ENCODE measurements at regions not wholly inside any gene's neighbourhood (a gene's known extent, or its start where the extent isn't known, plus 50 kb on each side); places are given as distances from the start of the nearest gene placed in this dataset.
A peak's percentile ranks its signal among the peaks of the same experiment; 100 is the strongest.

- no peaks in the 10 kb centered on the region for H3K4me1 ChIP-seq (ENCODE audit: insufficient read depth, low read length)
- DNase-seq (peak; percentile 20), ATAC-seq (peak; percentile 73)
- no peaks in the 10 kb centered on the region for H3K36me3 ChIP-seq (ENCODE audit: low read depth, low read length)
- ChIA-PET POLR2A (ENCODE audit: unreplicated experiment) (no interaction called here), CTCF (no interaction called here)
- H3K9me2 ChIP-seq (replicated peaks; ENCODE audit: low read length), result no peaks in the 10 kb centered on the region
- no peaks in the 10 kb centered on the region; the same call in 1 of the 2 replicates for H3K9me3 ChIP-seq (ENCODE audit: low read length)
- no peaks in the 10 kb centered on the region for H4K20me1 ChIP-seq (ENCODE audit: low read length)
- no peak overlapping the region for H3K4me3 ChIP-seq (ENCODE audit: low read length)
- no peaks in the 10 kb centered on the region for H3K79me2 ChIP-seq (ENCODE audit: low read length)
- H3K4me2 ChIP-seq (ENCODE audit: low read length), result no peak overlapping the region
- H3K27ac ChIP-seq (ENCODE audit: low read length), result no peak overlapping the region
- no TSS peak for BruUV-seq (replicated peaks)
- H3F3A ChIP-seq (ENCODE audit: low read length, unreplicated experiment), result no peaks in the 10 kb centered on the region
- no peak overlapping the region for H3K9ac ChIP-seq (ENCODE audit: low read length)
- H3K27me3 ChIP-seq (ENCODE audit: low read length), result no peaks in the 10 kb centered on the region
- H2AFZ ChIP-seq (ENCODE audit: low read length), result no peak overlapping the region
- intact Hi-C loops (cut with micrococcal nuclease), result no loop called here
- TF ChIP-seq EZH2phosphoT487 (IDR thresholded peaks at IDR 0.05; ENCODE audit: borderline replicate concordance, low read length) (no peak), EZH2 (IDR thresholded peaks at IDR 0.05; ENCODE audit: low read length, unreplicated experiment) (no peak)
- TF ChIP-seq, protein P1, sequence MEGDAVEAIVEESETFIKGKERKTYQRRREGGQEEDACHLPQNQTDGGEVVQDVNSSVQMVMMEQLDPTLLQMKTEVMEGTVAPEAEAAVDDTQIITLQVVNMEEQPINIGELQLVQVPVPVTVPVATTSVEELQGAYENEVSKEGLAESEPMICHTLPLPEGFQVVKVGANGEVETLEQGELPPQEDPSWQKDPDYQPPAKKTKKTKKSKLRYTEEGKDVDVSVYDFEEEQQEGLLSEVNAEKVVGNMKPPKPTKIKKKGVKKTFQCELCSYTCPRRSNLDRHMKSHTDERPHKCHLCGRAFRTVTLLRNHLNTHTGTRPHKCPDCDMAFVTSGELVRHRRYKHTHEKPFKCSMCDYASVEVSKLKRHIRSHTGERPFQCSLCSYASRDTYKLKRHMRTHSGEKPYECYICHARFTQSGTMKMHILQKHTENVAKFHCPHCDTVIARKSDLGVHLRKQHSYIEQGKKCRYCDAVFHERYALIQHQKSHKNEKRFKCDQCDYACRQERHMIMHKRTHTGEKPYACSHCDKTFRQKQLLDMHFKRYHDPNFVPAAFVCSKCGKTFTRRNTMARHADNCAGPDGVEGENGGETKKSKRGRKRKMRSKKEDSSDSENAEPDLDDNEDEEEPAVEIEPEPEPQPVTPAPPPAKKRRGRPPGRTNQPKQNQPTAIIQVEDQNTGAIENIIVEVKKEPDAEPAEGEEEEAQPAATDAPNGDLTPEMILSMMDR (conservative IDR thresholded peaks at IDR 0.05; ENCODE audit: low read depth, low read length), result no peak
Observed at GRCh38 chr5:153402550-153402949, 87.9 kb upstream of the GRIA1 start.

GRCh38 chr5:153403470-153403869 is 87.0 kb upstream of the GRIA1 start:
- no TSS peak for BruUV-seq (replicated peaks)
- H3K9me3 ChIP-seq (ENCODE audit: low read length), result no peaks in the 10 kb centered on the region; the same call in 1 of the 2 replicates
- no peaks in the 10 kb centered on the region for H3K4me1 ChIP-seq (ENCODE audit: insufficient read depth, low read length)
- no peaks in the 10 kb centered on the region for H4K20me1 ChIP-seq (ENCODE audit: low read length)
- POLR2A ChIA-PET (ENCODE audit: unreplicated experiment), result no interaction called here
- H3K27ac ChIP-seq (ENCODE audit: low read length), result no peak overlapping the region
- H3F3A ChIP-seq (ENCODE audit: low read length, unreplicated experiment), result no peaks in the 10 kb centered on the region
- CTCF ChIA-PET, result no interaction called here
- ATAC-seq (no peak), DNase-seq (no peak)
- H2AFZ ChIP-seq (ENCODE audit: low read length), result no peak overlapping the region
- no peak overlapping the region for H3K4me2 ChIP-seq (ENCODE audit: low read length)
- H3K9me2 ChIP-seq (replicated peaks; ENCODE audit: low read length), result no peaks in the 10 kb centered on the region
- H3K9ac ChIP-seq (ENCODE audit: low read length), result no peak overlapping the region
- intact Hi-C loops (cut with micrococcal nuclease), result no loop called here
- no peaks in the 10 kb centered on the region for H3K79me2 ChIP-seq (ENCODE audit: low read length)
- no peak overlapping the region for H3K4me3 ChIP-seq (ENCODE audit: low read length)
- no peaks in the 10 kb centered on the region for H3K36me3 ChIP-seq (ENCODE audit: low read depth, low read length)
- TF ChIP-seq, protein P1 (conservative IDR thresholded peaks at IDR 0.05; ENCODE audit: low read depth, low read length), result no peak
- TF ChIP-seq EZH2 (IDR thresholded peaks at IDR 0.05; ENCODE audit: low read length, unreplicated experiment) (no peak), EZH2phosphoT487 (IDR thresholded peaks at IDR 0.05; ENCODE audit: borderline replicate concordance, low read length) (no peak)
- H3K27me3 ChIP-seq (ENCODE audit: low read length), result no peaks in the 10 kb centered on the region

- H2AFZ ChIP-seq (ENCODE audit: low read length), result no peak overlapping the region
- H3K27me3 ChIP-seq (ENCODE audit: low read length), result no peaks in the 10 kb centered on the region
- DNase-seq, result no peak
- TF ChIP-seq EZH2 (IDR thresholded peaks at IDR 0.05; ENCODE audit: low read length, unreplicated experiment), result no peak
- ATAC-seq, result no peak
- H3K27ac ChIP-seq (ENCODE audit: low read length), result no peak overlapping the region
- no peaks in the 10 kb centered on the region; the same call in 1 of the 2 replicates for H3K9me3 ChIP-seq (ENCODE audit: low read length)
- no peak overlapping the region for H3K4me2 ChIP-seq (ENCODE audit: low read length)
- ChIA-PET POLR2A (ENCODE audit: unreplicated experiment) (no interaction called here), CTCF (no interaction called here)
- BruUV-seq (replicated peaks), result no TSS peak
- no peaks in the 10 kb centered on the region for H3K4me1 ChIP-seq (ENCODE audit: insufficient read depth, low read length)
- no peaks in the 10 kb centered on the region for H4K20me1 ChIP-seq (ENCODE audit: low read length)
- H3K9ac ChIP-seq (ENCODE audit: low read length), result no peak overlapping the region
- H3K4me3 ChIP-seq (ENCODE audit: low read length), result no peak overlapping the region
- no peaks in the 10 kb centered on the region for H3F3A ChIP-seq (ENCODE audit: low read length, unreplicated experiment)
- H3K36me3 ChIP-seq (ENCODE audit: low read depth, low read length), result no peaks in the 10 kb centered on the region
- H3K79me2 ChIP-seq (ENCODE audit: low read length), result no peaks in the 10 kb centered on the region
- intact Hi-C loops (cut with micrococcal nuclease), result no loop called here
- H3K9me2 ChIP-seq (replicated peaks; ENCODE audit: low read length), result no peaks in the 10 kb centered on the region
Observed at GRCh38 chr5:153404747-153405146, 85.7 kb upstream of the GRIA1 start.
